22Rv1 (cell line): ENCODE measurements at regions not wholly inside any gene's neighbourhood (a gene's known extent, or its start where the extent isn't known, plus 50 kb on each side); places are given as distances from the start of the nearest gene placed in this dataset.

Source experiments
- H3K27ac ChIP-seq: fragments of 450-650 bp; 2 replicates; pipeline ENCODE4 v1.5.1; 2017
- ZFX ChIP-seq: fragments of 450-650 bp; IDR thresholded peaks from 2 replicates; pipeline ENCODE4 v1.6.1; 2017; ENCODE audit warnings: antibody characterized with exemption, borderline replicate concordance
- TF ChIP-seq, protein P1 (sequence below): fragments of 450-650 bp; IDR thresholded peaks from 2 replicates; pipeline ENCODE4 v1.5.1; 2017; ENCODE audit warnings: mild to moderate bottlenecking

DNA sequence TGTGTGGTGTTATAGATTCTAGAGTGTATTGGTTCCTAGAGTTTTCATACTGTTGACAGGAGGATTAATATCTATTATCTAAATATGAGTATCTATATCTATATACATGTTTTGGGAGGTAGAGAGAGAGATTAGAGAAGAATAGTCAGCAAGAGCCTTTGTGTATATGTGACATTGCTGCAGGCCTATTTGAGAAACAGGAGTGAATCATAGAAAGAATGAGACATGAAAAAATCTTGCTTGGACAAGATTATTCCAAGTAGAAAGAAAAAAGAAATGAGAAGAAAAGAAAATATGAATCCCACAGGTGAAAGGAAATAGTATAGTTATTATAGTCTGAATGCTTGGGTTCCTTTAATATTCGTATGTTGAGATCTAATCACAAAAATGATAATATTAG lies 720.4 kb downstream of the RERGL start:
- no peak overlapping the region for H3K27ac ChIP-seq
- TF ChIP-seq ZFX, result no peak
- TF ChIP-seq, protein P1, sequence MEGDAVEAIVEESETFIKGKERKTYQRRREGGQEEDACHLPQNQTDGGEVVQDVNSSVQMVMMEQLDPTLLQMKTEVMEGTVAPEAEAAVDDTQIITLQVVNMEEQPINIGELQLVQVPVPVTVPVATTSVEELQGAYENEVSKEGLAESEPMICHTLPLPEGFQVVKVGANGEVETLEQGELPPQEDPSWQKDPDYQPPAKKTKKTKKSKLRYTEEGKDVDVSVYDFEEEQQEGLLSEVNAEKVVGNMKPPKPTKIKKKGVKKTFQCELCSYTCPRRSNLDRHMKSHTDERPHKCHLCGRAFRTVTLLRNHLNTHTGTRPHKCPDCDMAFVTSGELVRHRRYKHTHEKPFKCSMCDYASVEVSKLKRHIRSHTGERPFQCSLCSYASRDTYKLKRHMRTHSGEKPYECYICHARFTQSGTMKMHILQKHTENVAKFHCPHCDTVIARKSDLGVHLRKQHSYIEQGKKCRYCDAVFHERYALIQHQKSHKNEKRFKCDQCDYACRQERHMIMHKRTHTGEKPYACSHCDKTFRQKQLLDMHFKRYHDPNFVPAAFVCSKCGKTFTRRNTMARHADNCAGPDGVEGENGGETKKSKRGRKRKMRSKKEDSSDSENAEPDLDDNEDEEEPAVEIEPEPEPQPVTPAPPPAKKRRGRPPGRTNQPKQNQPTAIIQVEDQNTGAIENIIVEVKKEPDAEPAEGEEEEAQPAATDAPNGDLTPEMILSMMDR, result no peak

DNA sequence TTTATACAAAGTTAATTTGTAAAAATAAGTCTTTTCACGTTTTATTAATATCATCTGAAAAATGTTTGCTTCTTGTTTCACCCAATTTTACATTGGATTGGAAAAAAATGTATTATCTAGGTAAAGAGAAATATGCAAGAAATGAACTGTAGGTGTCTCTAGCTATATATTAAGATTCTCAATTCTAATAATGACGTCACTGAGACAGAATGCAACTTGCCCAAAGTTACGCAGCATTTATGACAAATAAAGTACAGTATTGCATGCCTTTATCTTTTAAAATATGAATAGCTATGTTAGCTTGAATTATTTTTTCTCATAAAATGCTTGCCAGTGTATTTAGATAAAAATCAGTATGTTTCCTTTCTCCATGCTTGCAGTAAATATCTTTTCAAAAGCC lies 728.8 kb downstream of the RERGL start:
- TF ChIP-seq ZFX, result no peak
- TF ChIP-seq, protein P1, result no peak; the same call in 1 of the 2 replicates
- H3K27ac ChIP-seq, result no peak overlapping the region

DNA sequence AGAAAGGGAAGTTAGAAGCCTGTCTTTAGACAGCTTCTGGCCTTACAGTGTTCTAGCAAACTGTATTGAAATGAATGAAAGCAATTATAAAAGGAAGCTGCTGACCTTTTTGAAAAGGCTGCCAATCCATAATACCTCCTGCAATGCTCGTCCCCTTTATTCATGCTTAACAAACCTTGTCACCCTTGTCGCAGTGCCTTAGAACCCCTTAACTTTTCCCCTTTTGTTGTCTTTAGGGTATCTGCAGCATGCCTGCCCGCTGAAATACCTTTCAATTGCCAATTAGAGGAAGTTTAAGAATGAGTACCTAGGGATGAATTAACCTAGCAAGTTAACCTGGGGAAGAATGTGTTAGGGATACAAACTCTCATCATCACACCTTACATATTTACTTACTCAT lies 731.2 kb downstream of the RERGL start:
- TF ChIP-seq ZFX, result no peak
- TF ChIP-seq, protein P1, result no peak
- H3K27ac ChIP-seq, result no peak overlapping the region

DNA sequence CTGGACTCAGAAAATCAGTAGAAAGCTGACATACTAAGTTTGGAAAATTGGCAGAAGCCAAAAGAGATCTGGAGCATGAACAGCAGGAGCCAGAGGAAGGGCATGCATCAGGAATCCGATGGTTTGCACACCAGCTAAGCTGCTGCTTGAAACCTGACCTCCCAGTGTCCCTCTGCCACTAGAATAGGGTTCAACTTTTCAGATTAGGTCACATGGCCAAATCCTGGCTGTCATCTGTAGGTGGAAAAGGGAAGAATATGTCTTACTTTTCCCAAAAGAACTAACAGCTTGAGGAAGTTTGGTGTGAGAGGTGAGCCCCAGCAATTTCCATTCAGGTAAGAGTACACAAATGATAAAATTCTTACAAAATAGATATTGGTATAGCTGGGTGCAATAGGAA lies 732.6 kb downstream of the RERGL start:
- no peak overlapping the region for H3K27ac ChIP-seq
- TF ChIP-seq ZFX, result no peak
- TF ChIP-seq, protein P1, result no peak

DNA sequence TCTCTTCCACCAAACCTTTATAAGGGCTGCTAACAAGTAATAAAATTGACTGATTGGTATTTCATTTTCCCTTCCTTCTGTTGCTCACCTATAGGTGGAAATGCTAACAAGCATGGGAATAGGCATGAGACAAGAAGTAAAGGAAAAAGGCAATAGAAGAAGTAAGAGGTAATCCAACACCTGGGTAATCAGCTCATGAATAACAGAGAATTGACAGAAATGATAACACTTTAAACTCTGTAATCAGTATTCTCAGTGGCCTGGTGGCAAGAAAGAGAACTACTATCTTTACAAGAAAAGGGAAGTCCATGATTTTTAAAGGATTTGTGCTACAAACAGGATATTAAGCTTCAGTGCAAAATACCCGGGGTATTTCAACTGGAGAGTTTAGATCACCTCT lies 737.8 kb downstream of the RERGL start:
- TF ChIP-seq, protein P1, result no peak
- no peak for TF ChIP-seq ZFX

DNA sequence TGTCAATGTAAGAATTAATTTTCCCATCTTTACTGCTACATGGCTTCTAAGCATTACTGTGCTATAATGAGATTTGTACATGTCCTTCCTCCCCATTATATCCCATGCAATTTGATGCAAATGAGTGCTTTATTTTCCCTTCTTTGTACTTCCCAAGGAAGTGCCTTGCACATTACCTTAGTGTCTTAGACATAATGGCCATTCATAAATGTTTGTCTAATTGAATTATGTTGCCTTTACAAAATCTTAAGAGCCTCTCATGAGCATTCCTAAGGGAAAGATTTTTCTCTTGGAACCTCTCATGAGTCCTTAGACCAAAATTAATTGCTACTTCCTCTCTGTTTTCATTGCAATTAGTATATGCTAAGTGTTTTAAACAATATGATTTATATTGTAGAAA lies 741.7 kb downstream of the RERGL start:
- no peak for TF ChIP-seq ZFX
- TF ChIP-seq, protein P1, result no peak
- no peak overlapping the region for H3K27ac ChIP-seq

More for the DNA sequence above, 737.8 kb downstream of the RERGL start:
- no peak overlapping the region for H3K27ac ChIP-seq

DNA sequence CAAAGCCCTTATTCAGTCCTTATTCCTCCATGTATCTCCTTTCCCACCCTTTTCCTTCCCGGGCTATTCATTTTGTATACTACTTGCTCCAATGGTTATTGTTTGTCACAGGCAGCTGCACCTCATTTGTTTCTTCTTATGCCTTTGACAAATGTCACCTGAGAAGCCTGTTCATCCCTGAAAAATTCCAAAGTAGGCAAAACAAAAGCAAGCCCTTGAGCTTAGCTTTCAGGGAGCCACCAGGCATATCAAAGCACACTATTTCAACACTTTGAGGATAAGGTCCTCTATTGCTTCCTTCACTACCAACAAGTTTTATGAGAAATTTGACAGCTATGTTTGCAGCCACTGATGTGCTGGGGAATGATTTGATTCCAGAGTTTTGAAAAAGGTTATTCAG lies 738.7 kb upstream of the LMO3 start:
- H3K27ac ChIP-seq, result no peak overlapping the region

More for the DNA sequence above, 738.7 kb upstream of the LMO3 start:
- TF ChIP-seq ZFX, result no peak
- TF ChIP-seq, protein P1, result no peak
